ENCODE measurements at regions not wholly inside any gene's neighbourhood (a gene's known extent, or its start where the extent isn't known, plus 50 kb on each side); places are given as distances from the start of the nearest gene placed in this dataset.
A peak's percentile ranks its signal among the peaks of the same experiment; 100 is the strongest.

- BruUV-seq (replicated peaks) = no TSS peak
- Histone ChIP-seq H3K18ac (ENCODE audit: low read depth, low read length) (no peak overlapping the region), H3K9ac (ENCODE audit: low read depth, low read length) (no peak overlapping the region), H4K91ac (ENCODE audit: insufficient read depth, low read depth, low read length) (no peak overlapping the region), H2AK5ac (ENCODE audit: low read depth, low read length) (no peak overlapping the region), H3K27ac (ENCODE audit: insufficient read depth, low read length) (no peak overlapping the region), H2BK20ac (ENCODE audit: low read depth, low read length) (no peak overlapping the region), H3K4ac (ENCODE audit: low read depth, low read length) (no peak overlapping the region), H3K36me3 (ENCODE audit: control insufficient read depth, insufficient read depth, low read length) (no peaks in the 10 kb centered on the region), H2BK15ac (ENCODE audit: low read depth, low read length) (no peak overlapping the region), H2AK9ac (replicated peaks; ENCODE audit: low read depth, low read length, poor library complexity) (no peak overlapping the region), H3K27me3 (ENCODE audit: control insufficient read depth, insufficient read depth, low read length) (no peaks in the 10 kb centered on the region), H3K4me1 (ENCODE audit: control insufficient read depth, insufficient read depth, low read length) (peaks cover 2% of the 10 kb centered on the region; the same call in 1 of the 2 replicates), H3K9me3 (ENCODE audit: control insufficient read depth, insufficient read depth, low read length) (no peaks in the 10 kb centered on the region), H4K20me1 (ENCODE audit: insufficient read depth, low read length) (no peaks in the 10 kb centered on the region), H3K14ac (replicated peaks; ENCODE audit: low read depth, low read length) (no peak overlapping the region), H3K79me1 (ENCODE audit: low read depth in 1 of 2, low read length in 2 of 2) (no peaks in the 10 kb centered on the region), H2BK120ac (ENCODE audit: low read depth, low read length) (no peak overlapping the region), H3K23ac (ENCODE audit: low read depth, low read length) (no peak overlapping the region), H3K9me1 (ENCODE audit: insufficient read depth, low read length) (no peaks in the 10 kb centered on the region), H3K4me3 (ENCODE audit: insufficient read depth, low read depth, low read length) (no peak overlapping the region), H2AFZ (replicated peaks; ENCODE audit: low read length, poor library complexity) (no peak overlapping the region), H4K5ac (ENCODE audit: low read depth, low read length) (no peak overlapping the region), H4K8ac (ENCODE audit: low read depth in 2 of 2, low read length in 2 of 2) (no peak overlapping the region; a peak in 2 of 4 replicates), H3K56ac (ENCODE audit: extremely low read depth, insufficient read depth, low read length) (no peak overlapping the region), H3K4me2 (ENCODE audit: low read depth, low read length) (peak overlapping the region; percentile 37; the same call in 1 of the 2 replicates), H2BK5ac (ENCODE audit: low read depth, low read length, poor library complexity, severe bottlenecking) (no peak overlapping the region)
- ATAC-seq (ENCODE audit: low read depth) (peak; percentile 73), DNase-seq (peak; percentile 70)
- ChIA-PET CTCF (no interaction called here), POLR2A (ENCODE audit: unreplicated experiment) (interaction anchor here (0.6 kb wide), 1 partner anchor 15 kb away, joined by 3 read pairs; no protein-coding TSS in a partner anchor)
- TF ChIP-seq MXI1 (IDR thresholded peaks at IDR 0.05; ENCODE audit: borderline replicate concordance, low read depth, low read length) (no peak), MAZ (IDR thresholded peaks at IDR 0.05; ENCODE audit: borderline replicate concordance, low read depth, low read length) (no peak), RFX5 (IDR thresholded peaks at IDR 0.05; ENCODE audit: low read depth, low read length) (no peak), BHLHE40 (IDR thresholded peaks at IDR 0.05; ENCODE audit: low read depth, low read length) (no peak), MAFK (IDR thresholded peaks at IDR 0.05; ENCODE audit: low read depth, low read length) (no peak), CHD1 (IDR thresholded peaks at IDR 0.05; ENCODE audit: low read depth, low read length) (no peak), CEBPB (IDR thresholded peaks at IDR 0.05; ENCODE audit: low read depth, low read length) (no peak), FOS (IDR thresholded peaks at IDR 0.05; ENCODE audit: low read depth, low read length) (no peak), NFE2L2 (IDR thresholded peaks at IDR 0.05; ENCODE audit: low read depth, low read length) (no peak), RAD21 (IDR thresholded peaks at IDR 0.05; ENCODE audit: low read length) (no peak)
- TF ChIP-seq, protein P1, sequence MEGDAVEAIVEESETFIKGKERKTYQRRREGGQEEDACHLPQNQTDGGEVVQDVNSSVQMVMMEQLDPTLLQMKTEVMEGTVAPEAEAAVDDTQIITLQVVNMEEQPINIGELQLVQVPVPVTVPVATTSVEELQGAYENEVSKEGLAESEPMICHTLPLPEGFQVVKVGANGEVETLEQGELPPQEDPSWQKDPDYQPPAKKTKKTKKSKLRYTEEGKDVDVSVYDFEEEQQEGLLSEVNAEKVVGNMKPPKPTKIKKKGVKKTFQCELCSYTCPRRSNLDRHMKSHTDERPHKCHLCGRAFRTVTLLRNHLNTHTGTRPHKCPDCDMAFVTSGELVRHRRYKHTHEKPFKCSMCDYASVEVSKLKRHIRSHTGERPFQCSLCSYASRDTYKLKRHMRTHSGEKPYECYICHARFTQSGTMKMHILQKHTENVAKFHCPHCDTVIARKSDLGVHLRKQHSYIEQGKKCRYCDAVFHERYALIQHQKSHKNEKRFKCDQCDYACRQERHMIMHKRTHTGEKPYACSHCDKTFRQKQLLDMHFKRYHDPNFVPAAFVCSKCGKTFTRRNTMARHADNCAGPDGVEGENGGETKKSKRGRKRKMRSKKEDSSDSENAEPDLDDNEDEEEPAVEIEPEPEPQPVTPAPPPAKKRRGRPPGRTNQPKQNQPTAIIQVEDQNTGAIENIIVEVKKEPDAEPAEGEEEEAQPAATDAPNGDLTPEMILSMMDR (conservative IDR thresholded peaks at IDR 0.05; ENCODE audit: low read depth, low read length) = no peak
- intact Hi-C loops (cut with micrococcal nuclease) (no loop called here), in situ Hi-C loops (cut with MboI; ENCODE audit: low sequenced_read_pairs) (no loop called here), dilution Hi-C loops (cut with HindIII; ENCODE audit: low sequenced_read_pairs, unreplicated experiment) (no loop called here)
- WGBS, 2 experiments (ENCODE audit: extremely low coverage in 2 of 2, insufficient read length in 1 of 2) = no CpG with 5 or more reads among the region's 2 CpGs
Observed at GRCh38 chr13:65470781-65471180, 1759.4 kb downstream of the PCDH9 start.
